SK-N-SH treated with all-trans-retinoic acid at 6 μM for 48 hours (cell line): ENCODE measurements at regions not wholly inside any gene's neighbourhood (a gene's known extent, or its start where the extent isn't known, plus 50 kb on each side); places are given as distances from the start of the nearest gene placed in this dataset.

Source experiments
- ATAC-seq: fragments of 200-7000 bp; cut with Tn5 transposase; 3 replicates; pipeline ENCODE4 v1.9.1; 2020; ENCODE audit warnings: mild to moderate bottlenecking, moderate library complexity
- ARNTL ChIP-seq: fragments of 450-650 bp; formaldehyde crosslinking; IDR thresholded peaks from 2 replicates; pipeline ENCODE4 v1.5.0; 2020; ENCODE audit warnings: low read depth, mild to moderate bottlenecking, moderate library complexity, borderline replicate concordance
- BACH2 ChIP-seq: fragments of 250-450 bp; sonication (Bioruptor Pico); IDR thresholded peaks from 2 replicates; pipeline ENCODE4 v1.9.0; 2021; ENCODE audit warnings: mild to moderate bottlenecking, borderline replicate concordance
- CSDC2 ChIP-seq: fragments of 250-450 bp; sonication (Bioruptor Pico); IDR thresholded peaks from 2 replicates; pipeline ENCODE4 v1.5.0; 2020; ENCODE audit warnings: mild to moderate bottlenecking, moderate library complexity
- ESRRG ChIP-seq: fragments of 250-450 bp; sonication (Bioruptor Pico); IDR thresholded peaks from 2 replicates; pipeline ENCODE4 v1.6.1; 2021; ENCODE audit warnings: mild to moderate bottlenecking
- GLIS3 ChIP-seq: fragments of 250-450 bp; sonication (Bioruptor Pico); IDR thresholded peaks from 2 replicates; pipeline ENCODE4 v1.5.0; 2020; ENCODE audit warnings: mild to moderate bottlenecking, moderate library complexity
- ISL1 ChIP-seq: fragments of 250-450 bp; sonication (Bioruptor Pico); IDR thresholded peaks from 2 replicates; pipeline ENCODE4 v2.1.2; 2022; ENCODE audit warnings: mild to moderate bottlenecking, moderate library complexity
- OSR1 ChIP-seq: fragments of 250-450 bp; sonication (Bioruptor Pico); IDR thresholded peaks from 2 replicates; pipeline ENCODE4 v1.8.0; 2022; ENCODE audit warnings: moderate library complexity, mild to moderate bottlenecking, inconsistent platforms
- SNAI2 ChIP-seq: fragments of 250-450 bp; sonication (Bioruptor Pico); IDR thresholded peaks from 2 replicates; pipeline ENCODE4 v1.5.0; 2020; ENCODE audit warnings: mild to moderate bottlenecking, moderate library complexity
- TCF4 ChIP-seq: fragments of 250-450 bp; sonication (Bioruptor Pico); IDR thresholded peaks from 2 replicates; pipeline ENCODE4 v1.8.0; 2021; ENCODE audit warnings: mild to moderate bottlenecking, moderate library complexity, borderline replicate concordance
- TOX ChIP-seq: fragments of 250-450 bp; sonication (Bioruptor Pico); IDR thresholded peaks from 2 replicates; pipeline ENCODE4 v1.8.0; 2021; ENCODE audit warnings: mild to moderate bottlenecking, moderate library complexity, borderline replicate concordance
- ZC3H10 ChIP-seq: fragments of 250-450 bp; sonication (Bioruptor Pico); IDR thresholded peaks from 2 replicates; pipeline ENCODE4 v1.5.1; 2021; ENCODE audit warnings: mild to moderate bottlenecking, moderate library complexity
- ZFP3 ChIP-seq: fragments of 250-450 bp; sonication (Bioruptor Pico); IDR thresholded peaks from 2 replicates; pipeline ENCODE4 v1.5.0; 2020; ENCODE audit warnings: mild to moderate bottlenecking, moderate library complexity
- ZNF565 ChIP-seq: fragments of 450-650 bp; formaldehyde crosslinking; conservative IDR thresholded peaks from 2 replicates; pipeline ENCODE4 v1.5.0; 2020; ENCODE audit warnings: low read depth, mild to moderate bottlenecking, moderate library complexity
- ZNF70 ChIP-seq: fragments of 450-650 bp; formaldehyde crosslinking; IDR thresholded peaks from 2 replicates; pipeline ENCODE4 v1.5.0; 2020; ENCODE audit warnings: mild to moderate bottlenecking, moderate library complexity
- ZNF8 ChIP-seq: fragments of 450-650 bp; formaldehyde crosslinking; IDR thresholded peaks from 2 replicates; pipeline ENCODE4 v1.5.0; 2020; ENCODE audit warnings: mild to moderate bottlenecking, moderate library complexity
- TF ChIP-seq, protein P1 (sequence below): fragments of 250-450 bp; sonication (Bioruptor Pico); IDR thresholded peaks from 2 replicates; pipeline ENCODE4 v1.5.1; 2020; ENCODE audit warnings: low read depth, mild to moderate bottlenecking, moderate library complexity
- TF ChIP-seq, protein P2 (sequence below): fragments of 250-450 bp; sonication (Bioruptor Pico); IDR thresholded peaks from 2 replicates; pipeline ENCODE4 v1.5.1; 2021; ENCODE audit warnings: mild to moderate bottlenecking, moderate library complexity
- TF ChIP-seq, protein P3 (sequence below): fragments of 250-450 bp; sonication (Bioruptor Pico); IDR thresholded peaks from 2 replicates; pipeline ENCODE4 v1.8.0; 2021; ENCODE audit warnings: low read depth, mild to moderate bottlenecking, moderate library complexity, borderline replicate concordance
- TF ChIP-seq, protein P4 (sequence below): fragments of 250-450 bp; sonication (Bioruptor Pico); IDR thresholded peaks from 2 replicates; pipeline ENCODE4 v1.5.0; 2020; ENCODE audit warnings: mild to moderate bottlenecking, moderate library complexity

DNA sequence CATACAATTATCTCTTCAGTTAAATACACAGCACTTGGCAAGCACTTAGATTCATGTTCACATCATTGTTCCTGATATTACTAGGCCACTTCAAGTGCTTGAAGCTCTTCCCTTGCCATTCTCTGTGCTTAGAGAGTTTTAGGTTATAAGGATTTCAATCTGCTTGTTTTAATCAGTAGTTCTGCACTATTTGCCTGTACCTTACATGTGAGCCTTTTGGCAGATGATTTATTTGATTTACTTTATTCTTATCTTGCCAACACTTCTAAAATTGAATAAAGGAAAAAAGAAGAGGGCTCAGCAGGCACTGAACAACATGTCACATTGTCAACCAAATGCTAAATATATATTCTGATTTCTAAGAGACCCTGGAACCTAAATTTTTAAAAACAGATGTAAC, 363.8 kb upstream of the USP15 start:
- ATAC-seq = no peak
- TF ChIP-seq CSDC2 (CRISPR knock-in tag) = no peak
- TF ChIP-seq ZFP3 (CRISPR knock-in tag) = no peak
- TF ChIP-seq, protein P1, sequence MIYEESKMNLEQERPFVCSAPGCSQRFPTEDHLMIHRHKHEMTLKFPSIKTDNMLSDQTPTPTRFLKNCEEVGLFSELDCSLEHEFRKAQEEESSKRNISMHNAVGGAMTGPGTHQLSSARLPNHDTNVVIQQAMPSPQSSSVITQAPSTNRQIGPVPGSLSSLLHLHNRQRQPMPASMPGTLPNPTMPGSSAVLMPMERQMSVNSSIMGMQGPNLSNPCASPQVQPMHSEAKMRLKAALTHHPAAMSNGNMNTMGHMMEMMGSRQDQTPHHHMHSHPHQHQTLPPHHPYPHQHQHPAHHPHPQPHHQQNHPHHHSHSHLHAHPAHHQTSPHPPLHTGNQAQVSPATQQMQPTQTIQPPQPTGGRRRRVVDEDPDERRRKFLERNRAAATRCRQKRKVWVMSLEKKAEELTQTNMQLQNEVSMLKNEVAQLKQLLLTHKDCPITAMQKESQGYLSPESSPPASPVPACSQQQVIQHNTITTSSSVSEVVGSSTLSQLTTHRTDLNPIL (CRISPR knock-in tag) = no peak
- no peak for TF ChIP-seq GLIS3 (CRISPR knock-in tag)
- TF ChIP-seq TCF4 (CRISPR knock-in tag) = no peak
- TF ChIP-seq ZNF70 (CRISPR knock-in tag) = no peak
- TF ChIP-seq ZNF8 (CRISPR knock-in tag) = no peak
- TF ChIP-seq, protein P2, sequence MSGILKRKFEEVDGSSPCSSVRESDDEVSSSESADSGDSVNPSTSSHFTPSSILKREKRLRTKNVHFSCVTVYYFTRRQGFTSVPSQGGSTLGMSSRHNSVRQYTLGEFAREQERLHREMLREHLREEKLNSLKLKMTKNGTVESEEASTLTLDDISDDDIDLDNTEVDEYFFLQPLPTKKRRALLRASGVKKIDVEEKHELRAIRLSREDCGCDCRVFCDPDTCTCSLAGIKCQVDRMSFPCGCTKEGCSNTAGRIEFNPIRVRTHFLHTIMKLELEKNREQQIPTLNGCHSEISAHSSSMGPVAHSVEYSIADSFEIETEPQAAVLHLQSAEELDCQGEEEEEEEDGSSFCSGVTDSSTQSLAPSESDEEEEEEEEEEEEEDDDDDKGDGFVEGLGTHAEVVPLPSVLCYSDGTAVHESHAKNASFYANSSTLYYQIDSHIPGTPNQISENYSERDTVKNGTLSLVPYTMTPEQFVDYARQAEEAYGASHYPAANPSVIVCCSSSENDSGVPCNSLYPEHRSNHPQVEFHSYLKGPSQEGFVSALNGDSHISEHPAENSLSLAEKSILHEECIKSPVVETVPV (CRISPR knock-in tag) = no peak
- no peak for TF ChIP-seq ARNTL
- TF ChIP-seq OSR1 = no peak
- no peak for TF ChIP-seq SNAI2 (CRISPR knock-in tag)
- no peak for TF ChIP-seq ZC3H10 (CRISPR knock-in tag)
- TF ChIP-seq, protein P3, sequence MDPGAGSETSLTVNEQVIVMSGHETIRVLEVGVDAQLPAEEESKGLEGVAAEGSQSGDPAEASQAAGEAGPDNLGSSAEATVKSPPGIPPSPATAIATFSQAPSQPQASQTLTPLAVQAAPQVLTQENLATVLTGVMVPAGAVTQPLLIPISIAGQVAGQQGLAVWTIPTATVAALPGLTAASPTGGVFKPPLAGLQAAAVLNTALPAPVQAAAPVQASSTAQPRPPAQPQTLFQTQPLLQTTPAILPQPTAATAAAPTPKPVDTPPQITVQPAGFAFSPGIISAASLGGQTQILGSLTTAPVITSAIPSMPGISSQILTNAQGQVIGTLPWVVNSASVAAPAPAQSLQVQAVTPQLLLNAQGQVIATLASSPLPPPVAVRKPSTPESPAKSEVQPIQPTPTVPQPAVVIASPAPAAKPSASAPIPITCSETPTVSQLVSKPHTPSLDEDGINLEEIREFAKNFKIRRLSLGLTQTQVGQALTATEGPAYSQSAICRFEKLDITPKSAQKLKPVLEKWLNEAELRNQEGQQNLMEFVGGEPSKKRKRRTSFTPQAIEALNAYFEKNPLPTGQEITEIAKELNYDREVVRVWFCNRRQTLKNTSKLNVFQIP (CRISPR knock-in tag) = no peak
- no peak for TF ChIP-seq ISL1 (CRISPR knock-in tag)
- no peak for TF ChIP-seq ESRRG (CRISPR knock-in tag)
- TF ChIP-seq, protein P4, sequence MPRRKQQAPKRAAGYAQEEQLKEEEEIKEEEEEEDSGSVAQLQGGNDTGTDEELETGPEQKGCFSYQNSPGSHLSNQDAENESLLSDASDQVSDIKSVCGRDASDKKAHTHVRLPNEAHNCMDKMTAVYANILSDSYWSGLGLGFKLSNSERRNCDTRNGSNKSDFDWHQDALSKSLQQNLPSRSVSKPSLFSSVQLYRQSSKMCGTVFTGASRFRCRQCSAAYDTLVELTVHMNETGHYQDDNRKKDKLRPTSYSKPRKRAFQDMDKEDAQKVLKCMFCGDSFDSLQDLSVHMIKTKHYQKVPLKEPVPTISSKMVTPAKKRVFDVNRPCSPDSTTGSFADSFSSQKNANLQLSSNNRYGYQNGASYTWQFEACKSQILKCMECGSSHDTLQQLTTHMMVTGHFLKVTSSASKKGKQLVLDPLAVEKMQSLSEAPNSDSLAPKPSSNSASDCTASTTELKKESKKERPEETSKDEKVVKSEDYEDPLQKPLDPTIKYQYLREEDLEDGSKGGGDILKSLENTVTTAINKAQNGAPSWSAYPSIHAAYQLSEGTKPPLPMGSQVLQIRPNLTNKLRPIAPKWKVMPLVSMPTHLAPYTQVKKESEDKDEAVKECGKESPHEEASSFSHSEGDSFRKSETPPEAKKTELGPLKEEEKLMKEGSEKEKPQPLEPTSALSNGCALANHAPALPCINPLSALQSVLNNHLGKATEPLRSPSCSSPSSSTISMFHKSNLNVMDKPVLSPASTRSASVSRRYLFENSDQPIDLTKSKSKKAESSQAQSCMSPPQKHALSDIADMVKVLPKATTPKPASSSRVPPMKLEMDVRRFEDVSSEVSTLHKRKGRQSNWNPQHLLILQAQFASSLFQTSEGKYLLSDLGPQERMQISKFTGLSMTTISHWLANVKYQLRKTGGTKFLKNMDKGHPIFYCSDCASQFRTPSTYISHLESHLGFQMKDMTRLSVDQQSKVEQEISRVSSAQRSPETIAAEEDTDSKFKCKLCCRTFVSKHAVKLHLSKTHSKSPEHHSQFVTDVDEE (CRISPR knock-in tag) = no peak
- TF ChIP-seq TOX (CRISPR knock-in tag) = no peak

DNA sequence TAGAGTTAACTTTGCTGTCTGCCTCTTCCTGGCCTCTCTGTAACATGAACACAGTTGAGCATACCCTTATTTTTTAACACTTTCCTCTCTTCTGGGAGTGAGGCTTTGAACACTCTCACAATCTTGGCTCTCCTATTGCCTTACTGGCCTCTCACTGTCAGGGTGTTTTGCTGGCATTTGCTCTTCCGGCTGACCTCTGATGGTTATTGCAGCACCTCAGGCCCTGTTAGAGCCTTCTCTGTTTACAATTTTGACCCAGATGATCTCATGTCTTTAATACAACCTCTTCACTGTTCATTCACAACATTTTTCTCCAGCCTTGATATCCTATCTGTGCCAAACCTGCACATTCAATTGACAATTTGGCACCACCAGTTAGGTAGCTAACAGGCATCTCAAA, 357.8 kb upstream of the USP15 start:
- no peak for ATAC-seq
- TF ChIP-seq ZNF8 (CRISPR knock-in tag) (no peak), TOX (CRISPR knock-in tag) (no peak), ISL1 (CRISPR knock-in tag) (no peak), TCF4 (CRISPR knock-in tag) (no peak), BACH2 (CRISPR knock-in tag) (no peak), OSR1 (no peak), CSDC2 (CRISPR knock-in tag) (no peak)
- TF ChIP-seq, protein P1 (CRISPR knock-in tag) = no peak
- TF ChIP-seq, protein P3 (CRISPR knock-in tag) = no peak

DNA sequence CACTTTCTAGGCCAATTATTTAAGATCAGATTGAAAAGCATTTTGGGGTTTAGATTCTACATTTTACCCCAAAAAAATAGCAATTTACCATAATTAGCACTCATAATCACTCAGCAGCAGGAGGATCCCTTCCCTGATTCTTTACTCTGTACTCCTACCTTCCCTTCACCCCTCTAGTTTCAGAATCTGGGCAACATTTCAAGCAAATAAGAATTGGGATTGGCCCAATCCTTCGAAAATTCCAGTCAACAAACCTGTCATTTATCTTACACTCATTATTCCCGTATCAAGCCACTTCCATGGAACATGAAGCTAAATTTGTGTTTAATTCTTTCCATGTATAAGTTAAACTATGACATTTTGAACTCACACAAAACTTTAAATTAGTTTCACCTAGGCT, 349.1 kb upstream of the USP15 start:
- TF ChIP-seq, protein P1 (CRISPR knock-in tag) = no peak
- TF ChIP-seq TOX (CRISPR knock-in tag) (no peak), ZFP3 (CRISPR knock-in tag) (no peak), ARNTL (no peak), CSDC2 (CRISPR knock-in tag) (no peak), ESRRG (CRISPR knock-in tag) (no peak), ZC3H10 (CRISPR knock-in tag) (no peak), ZNF8 (CRISPR knock-in tag) (no peak), TCF4 (CRISPR knock-in tag) (no peak), ZNF565 (CRISPR knock-in tag) (no peak)
- TF ChIP-seq, protein P2 (CRISPR knock-in tag) = no peak
- TF ChIP-seq, protein P3 (CRISPR knock-in tag) = no peak
- TF ChIP-seq, all 23 proteins: peak for 0
- no peak for ATAC-seq
